Right atrium auricular region (tissue), 2 donors: ENCODE measurements at regions not wholly inside any gene's neighbourhood (a gene's known extent, or its start where the extent isn't known, plus 50 kb on each side); places are given as distances from the start of the nearest gene placed in this dataset.

Experiments
- DNase-seq: peaks from one replicate; pipeline ENCODE4 v3.0.0-alpha.2; 2019; ENCODE audit warnings: low spot score
- H3K27ac ChIP-seq, 2 donors: fragments of 200-600 bp; sonication (generic); 1 replicate in 1 of 2; 2 replicates in 1 of 2; pipeline ENCODE4 v1.5.1; 2016 to 2019
- H3K27me3 ChIP-seq, 2 donors: fragments of 200-600 bp; sonication (generic); one replicate each; pipeline versions ENCODE4 v1.5.1 to v1.6.0; 2017 to 2019
- H3K36me3 ChIP-seq: fragments of 200-600 bp; sonication (generic); one replicate; pipeline ENCODE4 v1.5.1; 2016
- H3K4me1 ChIP-seq, 2 donors: fragments of 200-600 bp; sonication (generic); one replicate each; pipeline versions ENCODE4 v1.5.1 to v1.6.0; 2017 to 2019
- H3K4me3 ChIP-seq, 2 donors: fragments of 200-600 bp; sonication (generic); 1 replicate in 1 of 2; 2 replicates in 1 of 2; pipeline ENCODE4 v1.5.1; 2017 to 2019; ENCODE audit warnings: mild to moderate bottlenecking in 1 of 2, moderate library complexity in 1 of 2
- H3K9me3 ChIP-seq, 2 donors: fragments of 200-600 bp; sonication (generic); one replicate each; pipeline ENCODE4 v1.5.1; 2019
- CTCF ChIP-seq, 2 donors: fragments of 200-600 bp; sonication (generic); IDR thresholded peaks; one replicate each; pipeline ENCODE4 v1.5.1; 2019; ENCODE audit warnings: antibody characterized with exemption in 2 of 2

GRCh38 chr5:20486826-20487225, 498.8 kb upstream of the CDH18 start:
- TF ChIP-seq CTCF (IDR thresholded peaks at IDR 0.05), result no peak
- no peaks in the 10 kb centered on the region for H3K4me1 ChIP-seq
- no peaks in the 10 kb centered on the region for H3K36me3 ChIP-seq
- DNase-seq, result no peak
- H3K27me3 ChIP-seq, result no peaks in the 10 kb centered on the region
- H3K27ac ChIP-seq, result no peak overlapping the region
- peaks cover 0 to 9% of the 10 kb centered on the region in 2 donors for H3K9me3 ChIP-seq
- no peak overlapping the region for H3K4me3 ChIP-seq

- DNase-seq, result no peak
- TF ChIP-seq CTCF (IDR thresholded peaks at IDR 0.05), result no peak
- Histone ChIP-seq H3K4me3 (no peak overlapping the region), H3K4me1 (no peaks in the 10 kb centered on the region), H3K27me3 (no peaks in the 10 kb centered on the region), H3K27ac (no peak overlapping the region), H3K36me3 (no peaks in the 10 kb centered on the region), H3K9me3 (no peaks in the 10 kb centered on the region)
Measured at GRCh38 chr5:20476016-20476415, 488.0 kb upstream of the CDH18 start.

DNA sequence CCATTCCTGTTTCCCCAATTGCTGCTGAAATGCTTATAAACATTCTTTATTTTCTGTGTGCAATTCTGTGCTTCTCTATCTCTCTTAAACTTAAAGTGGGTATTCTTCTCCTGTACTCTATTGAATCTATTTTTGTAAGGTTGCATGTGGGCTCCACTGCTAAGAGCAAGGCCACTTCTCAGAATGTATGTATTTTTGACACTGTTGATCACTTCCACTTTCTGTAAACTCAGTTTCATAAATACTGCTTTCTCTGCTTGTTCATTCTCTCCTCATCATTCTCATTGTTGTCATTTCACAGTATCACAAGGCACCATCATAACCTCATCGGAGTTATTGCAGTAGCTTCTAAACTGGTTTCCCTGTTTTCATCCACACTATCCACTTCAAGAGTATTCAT, 483.0 kb upstream of the CDH18 start:
- Histone ChIP-seq H3K4me3 (no peak overlapping the region), H3K36me3 (no peaks in the 10 kb centered on the region), H3K27ac (no peak overlapping the region), H3K4me1 (no peaks in the 10 kb centered on the region), H3K27me3 (no peaks in the 10 kb centered on the region), H3K9me3 (no peaks in the 10 kb centered on the region)
- no peak for DNase-seq
- no peak for TF ChIP-seq CTCF (IDR thresholded peaks at IDR 0.05)

GRCh38 chr5:20469792-20470191, 481.8 kb upstream of the CDH18 start:
- TF ChIP-seq CTCF (IDR thresholded peaks at IDR 0.05), result no peak
- Histone ChIP-seq H3K27me3 (no peaks in the 10 kb centered on the region), H3K27ac (no peak overlapping the region), H3K4me3 (no peak overlapping the region), H3K9me3 (no peaks in the 10 kb centered on the region), H3K4me1 (no peaks in the 10 kb centered on the region), H3K36me3 (no peaks in the 10 kb centered on the region)
- DNase-seq, result no peak

DNA sequence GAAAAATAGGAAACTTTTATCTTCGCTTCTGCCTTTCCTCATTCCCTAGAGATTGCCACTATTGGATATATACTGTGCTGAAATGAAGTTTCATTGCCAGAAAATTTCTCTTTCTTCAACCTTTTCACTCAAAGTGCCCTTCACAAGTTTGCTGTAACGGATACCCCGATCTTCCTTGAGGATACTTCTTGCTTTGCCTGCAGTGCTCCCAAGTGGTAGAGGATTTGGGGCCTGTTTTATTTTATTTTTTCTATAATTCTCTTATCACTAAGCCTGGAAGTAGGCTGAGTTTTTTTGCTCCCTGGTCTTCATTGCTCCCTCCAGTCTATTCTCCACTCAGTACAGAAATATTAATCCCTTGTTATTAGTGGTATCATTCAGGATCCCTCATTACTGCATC, 481.4 kb upstream of the CDH18 start:
- Histone ChIP-seq H3K36me3 (no peaks in the 10 kb centered on the region), H3K4me1 (no peaks in the 10 kb centered on the region), H3K27ac (no peak overlapping the region), H3K9me3 (no peaks in the 10 kb centered on the region), H3K4me3 (no peak overlapping the region), H3K27me3 (no peaks in the 10 kb centered on the region)
- TF ChIP-seq CTCF (IDR thresholded peaks at IDR 0.05), result no peak
- no peak for DNase-seq

GRCh38 chr5:20466512-20466911, 478.5 kb upstream of the CDH18 start:
- no peak for TF ChIP-seq CTCF (IDR thresholded peaks at IDR 0.05)
- no peaks in the 10 kb centered on the region for H3K27me3 ChIP-seq
- no peak overlapping the region for H3K27ac ChIP-seq
- no peak for DNase-seq
- H3K9me3 ChIP-seq, result no peaks in the 10 kb centered on the region
- H3K4me1 ChIP-seq, result no peaks in the 10 kb centered on the region
- H3K4me3 ChIP-seq, result no peak overlapping the region
- no peaks in the 10 kb centered on the region for H3K36me3 ChIP-seq
